ENCODE measurements at regions not wholly inside any gene's neighbourhood (a gene's known extent, or its start where the extent isn't known, plus 50 kb on each side); places are given as distances from the start of the nearest gene placed in this dataset.
"Not testable (repeated sequence)": the region's sequence is repeated elsewhere in the genome, so short reads cannot be mapped to it uniquely, and the experiment has no call there.

- no peaks in the 10 kb centered on the region for H3K36me3 ChIP-seq
- no peak overlapping the region for H3K4me3 ChIP-seq
- no peaks in the 10 kb centered on the region for H3K27me3 ChIP-seq
- DNase-seq, result no peak
- H3K9me3 ChIP-seq, result no peaks in the 10 kb centered on the region
- no peak overlapping the region for H3K27ac ChIP-seq
- intact Hi-C loops (cut with DNase I), result no loop called here
- no peak for ATAC-seq
- H3K4me1 ChIP-seq, result peaks cover 0 to 16% (median 2%) of the 10 kb centered on the region in 12 donors
- TF ChIP-seq POLR2A (IDR thresholded peaks at IDR 0.05), result no peak
- TF ChIP-seq, protein P1, sequence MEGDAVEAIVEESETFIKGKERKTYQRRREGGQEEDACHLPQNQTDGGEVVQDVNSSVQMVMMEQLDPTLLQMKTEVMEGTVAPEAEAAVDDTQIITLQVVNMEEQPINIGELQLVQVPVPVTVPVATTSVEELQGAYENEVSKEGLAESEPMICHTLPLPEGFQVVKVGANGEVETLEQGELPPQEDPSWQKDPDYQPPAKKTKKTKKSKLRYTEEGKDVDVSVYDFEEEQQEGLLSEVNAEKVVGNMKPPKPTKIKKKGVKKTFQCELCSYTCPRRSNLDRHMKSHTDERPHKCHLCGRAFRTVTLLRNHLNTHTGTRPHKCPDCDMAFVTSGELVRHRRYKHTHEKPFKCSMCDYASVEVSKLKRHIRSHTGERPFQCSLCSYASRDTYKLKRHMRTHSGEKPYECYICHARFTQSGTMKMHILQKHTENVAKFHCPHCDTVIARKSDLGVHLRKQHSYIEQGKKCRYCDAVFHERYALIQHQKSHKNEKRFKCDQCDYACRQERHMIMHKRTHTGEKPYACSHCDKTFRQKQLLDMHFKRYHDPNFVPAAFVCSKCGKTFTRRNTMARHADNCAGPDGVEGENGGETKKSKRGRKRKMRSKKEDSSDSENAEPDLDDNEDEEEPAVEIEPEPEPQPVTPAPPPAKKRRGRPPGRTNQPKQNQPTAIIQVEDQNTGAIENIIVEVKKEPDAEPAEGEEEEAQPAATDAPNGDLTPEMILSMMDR (IDR thresholded peaks at IDR 0.05), result no peak
These were observed 167.3 kb upstream of the KCNJ6 start for GRCh38 chr21:38083535-38083934.

DNA sequence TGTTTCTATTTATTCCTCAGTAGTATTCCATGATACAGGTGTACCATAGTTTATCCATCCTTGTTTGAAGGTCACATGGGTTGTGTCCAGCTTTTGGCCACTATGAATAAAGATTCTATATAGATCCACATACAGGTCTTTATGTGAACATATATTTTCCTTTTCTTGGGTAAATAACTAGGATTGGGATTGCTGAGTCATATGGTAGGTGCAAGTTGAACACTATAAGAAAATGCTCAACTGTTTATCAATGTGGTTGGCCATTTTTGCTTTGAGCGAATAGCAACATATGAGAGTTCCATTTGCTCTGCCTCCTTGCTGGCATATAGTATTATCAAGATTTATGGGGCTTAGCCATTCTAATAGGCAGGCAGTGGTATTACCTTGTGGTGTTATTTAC lies 170.2 kb upstream of the KCNJ15 start:
- H3K4me3 ChIP-seq, result no peak overlapping the region
- H3K9me3 ChIP-seq, result no peaks in the 10 kb centered on the region
- no peak for TF ChIP-seq POLR2A (IDR thresholded peaks at IDR 0.05)
- TF ChIP-seq, protein P1 (IDR thresholded peaks at IDR 0.05), result no peak
- no peak for ATAC-seq
- H3K27me3 ChIP-seq, result no peaks in the 10 kb centered on the region
- DNase-seq, result no peak
- 88 to 100% (median 95%) methylated on average over 1 of the region's 1 CpG for WGBS, 4 donors
- peaks cover 0 to 10% (median 0%) of the 10 kb centered on the region in 12 donors for H3K4me1 ChIP-seq
- no peaks in the 10 kb centered on the region for H3K36me3 ChIP-seq
- H3K27ac ChIP-seq, result no peak overlapping the region
- intact Hi-C loops (cut with DNase I), result no loop called here

- WGBS, 4 donors, result 62 to 74% (median 70%) methylated on average over 12 to 13 of the region's 13 CpGs
- no peaks in the 10 kb centered on the region for H3K36me3 ChIP-seq
- ATAC-seq (peak; percentile 42 to 81 (median 70)), DNase-seq (no peak)
- intact Hi-C loops (cut with DNase I), result no loop called here
- no peak overlapping the region for H3K4me3 ChIP-seq
- H3K27me3 ChIP-seq, result peaks cover 0 to 3% (median 0%) of the 10 kb centered on the region in 9 donors
- H3K9me3 ChIP-seq, result no peaks in the 10 kb centered on the region
- H3K4me1 ChIP-seq, result no peaks in the 10 kb centered on the region
- TF ChIP-seq POLR2A (IDR thresholded peaks at IDR 0.05), result no peak
- TF ChIP-seq, protein P1 (IDR thresholded peaks at IDR 0.05), result no peak
- H3K27ac ChIP-seq, result no peak overlapping the region
These were observed 167.7 kb upstream of the KCNJ15 start for GRCh38 chr21:38088916-38089762.

- intact Hi-C loops (cut with DNase I), result no loop called here
- Histone ChIP-seq H3K27ac (no peak overlapping the region), H3K9me3 (no peaks in the 10 kb centered on the region), H3K36me3 (no peaks in the 10 kb centered on the region), H3K4me1 (no peaks in the 10 kb centered on the region), H3K27me3 (peaks cover 0 to 3% (median 0%) of the 10 kb centered on the region in 9 donors), H3K4me3 (no peak overlapping the region)
- no peak for ATAC-seq
- WGBS, 4 donors, result 53 to 64% (median 62%) methylated on average over 6 of the region's 6 CpGs
- no peak for DNase-seq
- TF ChIP-seq, protein P1 (IDR thresholded peaks at IDR 0.05), result no peak
- no peak for TF ChIP-seq POLR2A (IDR thresholded peaks at IDR 0.05)
These were observed 167.1 kb upstream of the KCNJ15 start for GRCh38 chr21:38089763-38090046.

DNA sequence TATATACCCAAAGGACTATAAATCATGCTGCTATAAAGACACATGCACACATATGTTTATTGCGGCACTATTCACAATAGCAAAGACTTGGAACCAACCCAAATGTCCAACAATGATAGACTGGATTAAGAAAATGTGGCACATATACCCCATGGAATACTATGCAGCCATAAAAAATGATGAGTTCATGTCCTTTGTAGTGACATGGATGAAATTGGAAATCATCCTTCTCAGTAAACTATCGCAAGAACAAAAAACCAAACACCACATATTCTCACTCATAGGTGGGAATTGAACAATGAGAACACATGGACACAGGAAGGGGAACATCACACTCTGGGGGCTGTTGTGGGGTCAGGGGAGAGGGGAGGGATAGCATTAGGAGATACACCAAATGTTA lies 165.7 kb upstream of the KCNJ15 start:
- intact Hi-C loops (cut with DNase I), result not testable (repeated sequence)

More for the DNA sequence above, 165.7 kb upstream of the KCNJ15 start:
- H3K9me3 ChIP-seq, H3K27me3 ChIP-seq, H3K27ac ChIP-seq, ATAC-seq, DNase-seq, H3K36me3 ChIP-seq, H3K4me1 ChIP-seq, H3K4me3 ChIP-seq: not testable (repeated sequence)
- 95 to 100% (median 96%) methylated on average over 1 to 2 of the region's 2 CpGs for WGBS, 4 donors

Measured in heart left ventricle (tissue), 16 donors.